Activated T-cell treated with anti-CD3 and anti-CD28 coated beads for 4 hours (primary cell): ENCODE measurements at regions not wholly inside any gene's neighbourhood (a gene's known extent, or its start where the extent isn't known, plus 50 kb on each side); places are given as distances from the start of the nearest gene placed in this dataset.
"Not testable (repeated sequence)": the region's sequence is repeated elsewhere in the genome, so short reads cannot be mapped to it uniquely, and the experiment has no call there.

Source experiments
- DNase-seq: peaks from one replicate; pipeline ENCODE4 v3.0.0-alpha.2; 2020

GRCh38 chr13:44810061-44810840 is 179.0 kb downstream of the NUFIP1 start:
- no peak for DNase-seq

- no peak for DNase-seq
These were observed 180.1 kb downstream of the NUFIP1 start for GRCh38 chr13:44809190-44809589.

GRCh38 chr13:44808185-44808584 is 181.1 kb downstream of the NUFIP1 start:
- DNase-seq, result no peak

GRCh38 chr13:44807449-44808034 is 181.7 kb downstream of the NUFIP1 start:
- DNase-seq, result no peak

- DNase-seq, result no peak
These were observed 182.4 kb downstream of the NUFIP1 start for GRCh38 chr13:44806826-44807225.

GRCh38 chr13:44805585-44805984 is 183.7 kb downstream of the NUFIP1 start:
- no peak for DNase-seq

- DNase-seq, result no peak
These were observed 185.9 kb downstream of the NUFIP1 start for GRCh38 chr13:44803390-44803789.

- DNase-seq, result no peak
These were observed 186.8 kb downstream of the NUFIP1 start for GRCh38 chr13:44802491-44802890.

GRCh38 chr13:44801990-44802389 is 187.3 kb downstream of the NUFIP1 start:
- DNase-seq, result no peak

- no peak for DNase-seq
These were observed 188.6 kb downstream of the NUFIP1 start for GRCh38 chr13:44800626-44801025.

- no peak for DNase-seq
These were observed 191.6 kb downstream of the NUFIP1 start for GRCh38 chr13:44797685-44798084.

- DNase-seq, result no peak
These were observed 192.4 kb downstream of the NUFIP1 start for GRCh38 chr13:44796597-44797490.

- DNase-seq, result not testable (repeated sequence)
These were observed 193.2 kb downstream of the NUFIP1 start for GRCh38 chr13:44796039-44796438.

- no peak for DNase-seq
These were observed 194.1 kb downstream of the NUFIP1 start for GRCh38 chr13:44795176-44795575.

GRCh38 chr13:44792096-44792495 is 197.2 kb downstream of the NUFIP1 start:
- DNase-seq, result no peak

GRCh38 chr13:44790289-44790688 is 199.0 kb downstream of the NUFIP1 start:
- DNase-seq, result no peak

- no peak for DNase-seq
These were observed 201.7 kb downstream of the NUFIP1 start for GRCh38 chr13:44787617-44788016.

GRCh38 chr13:44786756-44787155 is 202.5 kb downstream of the NUFIP1 start:
- DNase-seq, result no peak

GRCh38 chr13:44785401-44785800 is 203.9 kb downstream of the NUFIP1 start:
- DNase-seq, result no peak

GRCh38 chr13:44784708-44785080 is 204.6 kb downstream of the NUFIP1 start:
- no peak for DNase-seq

- DNase-seq, result no peak
These were observed 205.1 kb downstream of the NUFIP1 start for GRCh38 chr13:44783994-44784707.

GRCh38 chr13:44780591-44781280 is 204.6 kb upstream of the TSC22D1 start:
- DNase-seq, result no peak
